Calu3 (cell line): ENCODE measurements at regions not wholly inside any gene's neighbourhood (a gene's known extent, or its start where the extent isn't known, plus 50 kb on each side); places are given as distances from the start of the nearest gene placed in this dataset.

Experiments
- BruUV-seq: library from RNA; stranded (reverse); fragments of 400-500 nt; replicated peaks from 2 replicates; lab custom pipeline; 2021; lab: Mats Ljungman, UMichigan
- CTCF ChIA-PET: fragments of 300-600 bp; sonication (Branson Sonifier 250); formaldehyde crosslinking; loops from one replicate; lab custom pipeline; 2022; ENCODE audit warnings: antibody characterized with exemption; lab: Charles Lee
- DNase-seq: peaks from one replicate; pipeline ENCODE4 v3.0.0; 2022
- H3K27ac Mint-ChIP-seq: one replicate; pipeline ENCODE4 v1.8.0; 2022; ENCODE audit warnings: mixed read lengths; ENCODE audit not compliant: unreplicated experiment
- H3K27me3 Mint-ChIP-seq: one replicate; pipeline ENCODE4 v1.8.0; 2022; ENCODE audit warnings: mixed read lengths; ENCODE audit not compliant: unreplicated experiment
- H3K36me3 Mint-ChIP-seq: one replicate; pipeline ENCODE4 v1.8.0; 2022; ENCODE audit warnings: mild to moderate bottlenecking, moderate library complexity, mixed read lengths; ENCODE audit not compliant: insufficient read depth, unreplicated experiment
- H3K4me1 Mint-ChIP-seq: one replicate; pipeline ENCODE4 v1.8.0; 2022; ENCODE audit warnings: mild to moderate bottlenecking, low read depth, mixed read lengths; ENCODE audit not compliant: unreplicated experiment
- H3K4me3 Mint-ChIP-seq: one replicate; pipeline ENCODE4 v1.8.0; 2022; ENCODE audit warnings: mild to moderate bottlenecking, low read depth, moderate library complexity, mixed read lengths; ENCODE audit not compliant: unreplicated experiment
- H3K9me3 Mint-ChIP-seq: one replicate; pipeline ENCODE4 v1.8.0; 2022; ENCODE audit warnings: low read depth, mixed read lengths; ENCODE audit not compliant: unreplicated experiment
- CTCF ChIP-seq: fragments of 200-600 bp; IDR thresholded peaks from one replicate; pipeline ENCODE4 v1.8.0; 2022; ENCODE audit warnings: antibody characterized with exemption; ENCODE audit not compliant: unreplicated experiment
- intact Hi-C: fragments of 100-400 bp; cut with micrococcal nuclease; formaldehyde crosslinking; loops from one replicate; pipeline ENCODE4 v1.10.0; 2022; ENCODE audit not compliant: unreplicated experiment

GRCh38 chr4:184310881-184311709 lies 93.4 kb upstream of the ENPP6 start:
- H3K36me3 Mint-ChIP-seq = no peaks in the 10 kb centered on the region
- no peak for TF ChIP-seq CTCF
- H3K27ac Mint-ChIP-seq = no peak overlapping the region
- BruUV-seq = no TSS peak
- CTCF ChIA-PET = no interaction called here
- peaks cover 2% of the 10 kb centered on the region for H3K9me3 Mint-ChIP-seq
- H3K4me3 Mint-ChIP-seq = no peak overlapping the region
- intact Hi-C loops = no loop called here
- no peak for DNase-seq
- no peaks in the 10 kb centered on the region for H3K27me3 Mint-ChIP-seq
- H3K4me1 Mint-ChIP-seq = peaks cover 12% of the 10 kb centered on the region

GRCh38 chr4:184310171-184310567 lies 92.5 kb upstream of the ENPP6 start:
- H3K36me3 Mint-ChIP-seq = no peaks in the 10 kb centered on the region
- no TSS peak for BruUV-seq
- CTCF ChIA-PET = no interaction called here
- no peak overlapping the region for H3K4me3 Mint-ChIP-seq
- H3K4me1 Mint-ChIP-seq = peaks cover 12% of the 10 kb centered on the region
- intact Hi-C loops = no loop called here
- no peaks in the 10 kb centered on the region for H3K27me3 Mint-ChIP-seq
- H3K27ac Mint-ChIP-seq = no peak overlapping the region
- TF ChIP-seq CTCF = no peak
- no peak for DNase-seq
- H3K9me3 Mint-ChIP-seq = peaks cover 2% of the 10 kb centered on the region

GRCh38 chr4:184309241-184310170 lies 91.8 kb upstream of the ENPP6 start:
- Mint-ChIP-seq H3K4me3 (no peak overlapping the region), H3K4me1 (peaks cover 12% of the 10 kb centered on the region), H3K9me3 (peaks cover 5% of the 10 kb centered on the region), H3K27ac (no peak overlapping the region), H3K36me3 (no peaks in the 10 kb centered on the region), H3K27me3 (no peaks in the 10 kb centered on the region)
- CTCF ChIA-PET = interaction anchor here (0.8 kb wide), 1 partner anchor 28 kb away, joined by 7 read pairs; no protein-coding TSS in a partner anchor
- no peak for TF ChIP-seq CTCF
- BruUV-seq = no TSS peak
- DNase-seq = no peak
- intact Hi-C loops = no loop called here

GRCh38 chr4:184306949-184307348 lies 89.3 kb upstream of the ENPP6 start:
- no peak for TF ChIP-seq CTCF
- no peak for DNase-seq
- Mint-ChIP-seq H3K27ac (no peak overlapping the region), H3K4me1 (peaks cover 12% of the 10 kb centered on the region), H3K27me3 (no peaks in the 10 kb centered on the region), H3K4me3 (no peak overlapping the region), H3K36me3 (no peaks in the 10 kb centered on the region), H3K9me3 (peaks cover 8% of the 10 kb centered on the region)
- CTCF ChIA-PET = no interaction called here
- intact Hi-C loops = no loop called here
- BruUV-seq = no TSS peak
